Mesodermal cell (in vitro differentiated cells): ENCODE measurements at regions not wholly inside any gene's neighbourhood (a gene's known extent, or its start where the extent isn't known, plus 50 kb on each side); places are given as distances from the start of the nearest gene placed in this dataset.
A peak's percentile ranks its signal among the peaks of the same experiment; 100 is the strongest.

Experiments used
- H3K27ac ChIP-seq: 2 replicates; pipeline ENCODE4 v1.7.0; 2013; ENCODE audit warnings: mild to moderate bottlenecking, low read depth, low read length, moderate library complexity; ENCODE audit not compliant: severe bottlenecking
- H3K36me3 ChIP-seq: 2 replicates; pipeline ENCODE4 v1.7.1; 2013; ENCODE audit warnings: mild to moderate bottlenecking, low read length, moderate library complexity; ENCODE audit not compliant: control insufficient read depth, insufficient read depth
- H3K4me1 ChIP-seq: one replicate; pipeline ENCODE4 v1.7.1; 2013; ENCODE audit warnings: mild to moderate bottlenecking, low read length; ENCODE audit not compliant: insufficient read depth, control insufficient read depth, poor library complexity, severe bottlenecking
- H3K4me3 ChIP-seq: 2 replicates; pipeline ENCODE4 v1.7.0; 2013; ENCODE audit warnings: low read length, control low read depth, mild to moderate bottlenecking; ENCODE audit not compliant: insufficient read depth, poor library complexity, severe bottlenecking; ENCODE audit errors: extremely low read depth
- H3K9me3 ChIP-seq: 2 replicates; pipeline ENCODE4 v1.7.1; 2013; ENCODE audit warnings: mild to moderate bottlenecking, low read length, moderate library complexity; ENCODE audit not compliant: control insufficient read depth
- WGBS, 2 experiments: methylation state at CpG; one replicate each; pipeline ENCODE4 v1.1.5; 2013; ENCODE audit warnings: missing lambda C conversion rate in 2 of 2; ENCODE audit not compliant: insufficient coverage in 2 of 2; 5-methylcytosine and 5-hydroxymethylcytosine counted together

GRCh38 chr12:93116632-93117031 lies 187.5 kb upstream of the EEA1 start:
- Histone ChIP-seq H3K4me1 (peaks cover 28% of the 10 kb centered on the region), H3K27ac (no peak overlapping the region), H3K36me3 (no peaks in the 10 kb centered on the region), H3K9me3 (no peaks in the 10 kb centered on the region), H3K4me3 (no peak overlapping the region)
- WGBS, 2 experiments, result 84 to 100% methylated on average over 2 to 3 of the region's 4 CpGs

- Histone ChIP-seq H3K9me3 (no peaks in the 10 kb centered on the region), H3K4me1 (peaks cover 5% of the 10 kb centered on the region), H3K36me3 (no peaks in the 10 kb centered on the region), H3K27ac (peak overlapping the region; percentile 23), H3K4me3 (no peak overlapping the region)
- WGBS, 2 experiments, result 97 to 100% methylated on average over 1 to 3 of the region's 4 CpGs
Measured at GRCh38 chr12:93121729-93122488, 192.8 kb upstream of the EEA1 start.

GRCh38 chr12:93122569-93123091 lies 193.5 kb upstream of the EEA1 start:
- H3K4me3 ChIP-seq, result no peak overlapping the region
- 85 to 96% methylated on average over 3 to 4 of the region's 5 CpGs for WGBS, 2 experiments
- peak overlapping the region; percentile 23 for H3K27ac ChIP-seq
- H3K36me3 ChIP-seq, result no peaks in the 10 kb centered on the region
- peaks cover 5% of the 10 kb centered on the region for H3K4me1 ChIP-seq
- H3K9me3 ChIP-seq, result no peaks in the 10 kb centered on the region

GRCh38 chr12:93125126-93125525 lies 196.0 kb upstream of the EEA1 start:
- Histone ChIP-seq H3K4me1 (peaks cover 5% of the 10 kb centered on the region), H3K4me3 (no peak overlapping the region), H3K9me3 (no peaks in the 10 kb centered on the region), H3K36me3 (no peaks in the 10 kb centered on the region), H3K27ac (no peak overlapping the region)
- no CpG with 5 or more reads among the region's 1 CpG for WGBS, 2 experiments

GRCh38 chr12:93126069-93126474 lies 197.0 kb upstream of the EEA1 start:
- Histone ChIP-seq H3K36me3 (no peaks in the 10 kb centered on the region), H3K4me3 (no peak overlapping the region), H3K9me3 (no peaks in the 10 kb centered on the region), H3K4me1 (peaks cover 5% of the 10 kb centered on the region), H3K27ac (no peak overlapping the region)
- WGBS, 2 experiments, result 100% methylated on average over 1 of the region's 2 CpGs; no CpG with 5 or more reads in 1 of the 2 experiments

- H3K9me3 ChIP-seq, result no peaks in the 10 kb centered on the region
- WGBS, 2 experiments, result 96 to 97% methylated on average over 6 of the region's 7 CpGs
- no peak overlapping the region for H3K27ac ChIP-seq
- H3K4me1 ChIP-seq, result peaks cover under 1% of the 10 kb centered on the region
- H3K36me3 ChIP-seq, result no peaks in the 10 kb centered on the region
- H3K4me3 ChIP-seq, result no peak overlapping the region
Measured at GRCh38 chr12:93127107-93127560, 198.0 kb upstream of the EEA1 start.

- H3K36me3 ChIP-seq, result no peaks in the 10 kb centered on the region
- H3K9me3 ChIP-seq, result no peaks in the 10 kb centered on the region
- H3K4me3 ChIP-seq, result no peak overlapping the region
- no peaks in the 10 kb centered on the region for H3K4me1 ChIP-seq
- WGBS, 2 experiments, result 90 to 96% methylated on average over 12 to 14 of the region's 16 CpGs
- no peak overlapping the region for H3K27ac ChIP-seq
Measured at GRCh38 chr12:93127582-93128331, 198.7 kb upstream of the EEA1 start.

GRCh38 chr12:93128332-93128707 lies 199.2 kb upstream of the EEA1 start:
- Histone ChIP-seq H3K36me3 (no peaks in the 10 kb centered on the region), H3K4me1 (no peaks in the 10 kb centered on the region), H3K4me3 (no peak overlapping the region), H3K27ac (no peak overlapping the region), H3K9me3 (no peaks in the 10 kb centered on the region)
- 88 to 94% methylated on average over 4 to 5 of the region's 6 CpGs for WGBS, 2 experiments

- WGBS, 2 experiments, result 95 to 100% methylated on average over 1 to 2 of the region's 4 CpGs
- H3K27ac ChIP-seq, result no peak overlapping the region
- H3K4me1 ChIP-seq, result peaks cover 9% of the 10 kb centered on the region
- no peak overlapping the region for H3K4me3 ChIP-seq
- H3K36me3 ChIP-seq, result no peaks in the 10 kb centered on the region
- no peaks in the 10 kb centered on the region for H3K9me3 ChIP-seq
Measured at GRCh38 chr12:93130366-93131054, 201.4 kb upstream of the EEA1 start.

GRCh38 chr12:93133361-93133760 lies 204.3 kb upstream of the EEA1 start:
- no peaks in the 10 kb centered on the region for H3K36me3 ChIP-seq
- 88 to 95% methylated on average over 5 of the region's 5 CpGs for WGBS, 2 experiments
- no peaks in the 10 kb centered on the region for H3K9me3 ChIP-seq
- H3K4me3 ChIP-seq, result no peak overlapping the region
- no peak overlapping the region for H3K27ac ChIP-seq
- peaks cover 16% of the 10 kb centered on the region for H3K4me1 ChIP-seq
